Neural progenitor cell (in vitro differentiated cells): ENCODE measurements at regions not wholly inside any gene's neighbourhood (a gene's known extent, or its start where the extent isn't known, plus 50 kb on each side); places are given as distances from the start of the nearest gene placed in this dataset.

Source experiments
- CTCF ChIP-seq: fragments of 200-600 bp; sonication (generic); IDR thresholded peaks from 2 replicates; pipeline ENCODE4 v1.5.1; 2017; ENCODE audit warnings: antibody characterized with exemption, mild to moderate bottlenecking
- EZH2 ChIP-seq: fragments of 200-600 bp; sonication (generic); IDR thresholded peaks from 2 replicates; pipeline ENCODE4 v1.6.1; 2017; ENCODE audit warnings: antibody characterized with exemption, mild to moderate bottlenecking, moderate library complexity
- EZH2phosphoT487 ChIP-seq: fragments of 200-600 bp; sonication (generic); IDR thresholded peaks from 2 replicates; pipeline ENCODE4 v1.6.1; 2017; ENCODE audit warnings: antibody characterized with exemption

DNA sequence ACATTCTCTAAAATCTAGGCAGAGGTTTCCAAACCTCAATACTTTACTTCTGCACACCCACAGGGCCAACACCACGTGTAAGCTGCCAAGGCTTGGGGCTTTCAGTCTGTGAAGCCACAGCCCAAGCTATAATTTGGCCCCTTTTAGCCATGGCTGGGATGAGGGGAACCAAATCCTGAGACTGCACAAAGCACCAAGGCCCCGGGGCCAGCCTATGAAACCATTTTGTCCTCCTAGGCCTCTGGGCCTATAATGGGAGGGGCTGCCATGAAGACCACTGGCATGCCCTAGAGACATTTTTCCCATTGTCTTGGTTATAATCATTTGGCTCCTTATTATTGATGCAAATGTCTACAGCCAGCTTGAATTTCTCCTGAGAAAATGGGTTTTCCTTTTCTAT, 513.0 kb upstream of the ADGRB3 start:
- TF ChIP-seq CTCF: no peak
- TF ChIP-seq EZH2: no peak
- TF ChIP-seq EZH2phosphoT487: no peak
